Right lobe of liver (tissue), 6 donors: ENCODE measurements at regions not wholly inside any gene's neighbourhood (a gene's known extent, or its start where the extent isn't known, plus 50 kb on each side); places are given as distances from the start of the nearest gene placed in this dataset.

Source experiments
- ATAC-seq, 4 donors: fragments of 200-7000 bp; cut with Tn5 transposase; one replicate each; pipeline ENCODE4 v1.9.1; 2020; ENCODE audit warnings: mild to moderate bottlenecking in 4 of 4, moderate library complexity in 4 of 4
- DNase-seq, 3 donors: peaks; one replicate each; pipeline ENCODE4 v3.0.0-alpha.2; 2020
- H3K27ac ChIP-seq, 3 donors: fragments of 200-600 bp; one replicate each; pipeline ENCODE4 v1.8.0; 2022
- H3K27me3 ChIP-seq, 2 donors: fragments of 200-600 bp; one replicate each; pipeline ENCODE4 v1.8.0; 2022
- H3K36me3 ChIP-seq, 4 donors: fragments of 200-600 bp; sonication (generic) in 1 of 4; one replicate each; pipeline versions ENCODE4 v1.5.1 to v1.8.0; 2017 to 2022; ENCODE audit warnings: control low read depth in 1 of 4
- H3K4me1 ChIP-seq, 4 donors: fragments of 200-600 bp; sonication (generic) in 1 of 4; one replicate each; pipeline versions ENCODE4 v1.5.1 to v1.8.0; 2017 to 2022; ENCODE audit warnings: control low read depth in 1 of 4
- H3K4me3 ChIP-seq, 3 donors: fragments of 200-600 bp; one replicate each; pipeline ENCODE4 v1.8.0; 2022
- H3K9me3 ChIP-seq, 4 donors: fragments of 200-600 bp; sonication (generic) in 1 of 4; one replicate each; pipeline versions ENCODE4 v1.5.1 to v1.8.0; 2017 to 2022; ENCODE audit warnings: control low read depth in 1 of 4
- CTCF ChIP-seq, 4 donors: fragments of 200-600 bp in 3 of 4; fragments of 450-650 bp in 1 of 4; IDR thresholded peaks; one replicate each; pipeline versions ENCODE4 v1.5.1 to v1.8.0; 2016 to 2022; ENCODE audit warnings: antibody characterized with exemption in 4 of 4, mild to moderate bottlenecking in 2 of 4
- POLR2A ChIP-seq: fragments of 450-650 bp; IDR thresholded peaks from one replicate; pipeline ENCODE4 v1.6.1; 2017; ENCODE audit warnings: antibody characterized with exemption, mild to moderate bottlenecking
- WGBS: methylation state at CpG from one replicate; pipeline ENCODE4 v1.1.6; 2018; ENCODE audit warnings: low coverage, low lambda C conversion rate; ENCODE audit not compliant: insufficient coverage; ENCODE audit errors: missing lambda C conversion rate; 5-methylcytosine and 5-hydroxymethylcytosine counted together
- intact Hi-C, 2 donors: fragments of 100-400 bp; cut with DNase I; formaldehyde crosslinking; loops; one replicate each; pipeline versions ENCODE4 v1.11.2 to v1.14.1; 2022
- donor health status: DM: no; HTN: yes; CAD: no.
- donor health status: DM: no; HTN: no; CAD: no.
- donor health status: DM: no; HTN: no; CAD: no.
- donor health status: DM: no; HTN: yes; CAD: no.
- donor health status: DM: no; HTN: yes; CAD: no.

GRCh38 chr4:179123084-179123483 lies 1680.8 kb upstream of the AGA start:
- ATAC-seq (no peak), DNase-seq (no peak)
- no peaks in the 10 kb centered on the region for H3K4me1 ChIP-seq
- intact Hi-C loops: no loop called here
- TF ChIP-seq CTCF (IDR thresholded peaks at IDR 0.05): no peak
- no peak for TF ChIP-seq POLR2A
- H3K27ac ChIP-seq: no peak overlapping the region
- H3K27me3 ChIP-seq: no peaks in the 10 kb centered on the region
- WGBS: 100% methylated on average over 1 of the region's 2 CpGs
- no peak overlapping the region for H3K4me3 ChIP-seq
- H3K36me3 ChIP-seq: no peaks in the 10 kb centered on the region
- no peaks in the 10 kb centered on the region for H3K9me3 ChIP-seq

GRCh38 chr4:179124419-179124818 lies 1682.2 kb upstream of the AGA start:
- no peak for DNase-seq
- ATAC-seq: no peak
- Histone ChIP-seq H3K27ac (no peak overlapping the region), H3K9me3 (no peaks in the 10 kb centered on the region), H3K4me3 (no peak overlapping the region), H3K36me3 (no peaks in the 10 kb centered on the region), H3K4me1 (no peaks in the 10 kb centered on the region), H3K27me3 (no peaks in the 10 kb centered on the region)
- TF ChIP-seq CTCF (IDR thresholded peaks at IDR 0.05) (no peak), POLR2A (no peak)
- intact Hi-C loops: no loop called here
- WGBS: 39% methylated on average over 4 of the region's 4 CpGs

GRCh38 chr4:179124957-179125356 lies 1682.7 kb upstream of the AGA start:
- 25% methylated on average over 1 of the region's 1 CpG for WGBS
- H3K4me3 ChIP-seq: no peak overlapping the region
- ATAC-seq: no peak
- H3K27me3 ChIP-seq: no peaks in the 10 kb centered on the region
- H3K27ac ChIP-seq: no peak overlapping the region
- no peaks in the 10 kb centered on the region for H3K4me1 ChIP-seq
- no peaks in the 10 kb centered on the region for H3K9me3 ChIP-seq
- no peaks in the 10 kb centered on the region for H3K36me3 ChIP-seq
- intact Hi-C loops: no loop called here
- no peak for TF ChIP-seq CTCF (IDR thresholded peaks at IDR 0.05)
- TF ChIP-seq POLR2A: no peak
- no peak for DNase-seq

- Histone ChIP-seq H3K9me3 (no peaks in the 10 kb centered on the region), H3K27me3 (no peaks in the 10 kb centered on the region), H3K4me3 (no peak overlapping the region), H3K27ac (no peak overlapping the region), H3K36me3 (no peaks in the 10 kb centered on the region), H3K4me1 (no peaks in the 10 kb centered on the region)
- no peak for ATAC-seq
- no peak for TF ChIP-seq POLR2A
- TF ChIP-seq CTCF (IDR thresholded peaks at IDR 0.05): no peak
- intact Hi-C loops: no loop called here
- DNase-seq: no peak
- WGBS: 33% methylated on average over 2 of the region's 2 CpGs
Observed at GRCh38 chr4:179125870-179126269, 1683.6 kb upstream of the AGA start.

- Histone ChIP-seq H3K4me3 (no peak overlapping the region), H3K4me1 (no peaks in the 10 kb centered on the region), H3K27me3 (no peaks in the 10 kb centered on the region), H3K27ac (no peak overlapping the region), H3K36me3 (no peaks in the 10 kb centered on the region), H3K9me3 (no peaks in the 10 kb centered on the region)
- no peak for ATAC-seq
- 27% methylated on average over 4 of the region's 4 CpGs for WGBS
- intact Hi-C loops: no loop called here
- DNase-seq: no peak
- TF ChIP-seq CTCF (IDR thresholded peaks at IDR 0.05): no peak
- TF ChIP-seq POLR2A: no peak
Observed at GRCh38 chr4:179128299-179128698, 1686.1 kb upstream of the AGA start.
